Mammary epithelial cell (primary cell): ENCODE measurements at regions not wholly inside any gene's neighbourhood (a gene's known extent, or its start where the extent isn't known, plus 50 kb on each side); places are given as distances from the start of the nearest gene placed in this dataset.

Experiments used
- EZH2 ChIP-seq: IDR thresholded peaks from 2 replicates; pipeline ENCODE4 v1.6.1; 2012; ENCODE audit warnings: low read length, inconsistent platforms, borderline replicate concordance
- TF ChIP-seq, protein P1 (sequence below), 2 donors: IDR thresholded peaks in 1 of 2; conservative IDR thresholded peaks in 1 of 2; 2 replicates each; pipeline ENCODE4 v1.5.1; 2011 to 2012; ENCODE audit warnings: inconsistent platforms in 2 of 2, low read length in 2 of 2, mild to moderate bottlenecking in 2 of 2, control low read depth in 1 of 2, low read depth in 1 of 2; ENCODE audit not compliant: insufficient read depth in 1 of 2; ENCODE audit errors: extremely low read depth in 1 of 2

DNA sequence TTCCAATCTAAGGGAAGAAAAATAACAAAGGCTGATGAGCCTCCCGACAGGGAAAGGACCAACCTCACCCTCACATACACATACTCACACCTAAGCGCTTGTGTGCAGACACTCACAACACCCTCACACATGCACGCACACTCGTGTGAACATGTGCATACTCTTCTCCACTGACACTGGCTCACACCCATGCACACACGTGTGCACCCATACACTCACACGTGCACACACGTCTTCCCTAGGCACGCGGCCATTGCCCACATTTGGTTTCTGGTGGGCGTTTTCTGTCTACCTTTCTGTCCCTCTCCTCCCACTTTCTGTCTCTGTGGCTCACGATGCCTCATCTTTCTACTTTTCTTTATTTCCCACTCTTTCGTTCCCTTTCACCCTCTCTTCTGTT is 169.7 kb upstream of the MVB12B start:
- TF ChIP-seq, protein P1, sequence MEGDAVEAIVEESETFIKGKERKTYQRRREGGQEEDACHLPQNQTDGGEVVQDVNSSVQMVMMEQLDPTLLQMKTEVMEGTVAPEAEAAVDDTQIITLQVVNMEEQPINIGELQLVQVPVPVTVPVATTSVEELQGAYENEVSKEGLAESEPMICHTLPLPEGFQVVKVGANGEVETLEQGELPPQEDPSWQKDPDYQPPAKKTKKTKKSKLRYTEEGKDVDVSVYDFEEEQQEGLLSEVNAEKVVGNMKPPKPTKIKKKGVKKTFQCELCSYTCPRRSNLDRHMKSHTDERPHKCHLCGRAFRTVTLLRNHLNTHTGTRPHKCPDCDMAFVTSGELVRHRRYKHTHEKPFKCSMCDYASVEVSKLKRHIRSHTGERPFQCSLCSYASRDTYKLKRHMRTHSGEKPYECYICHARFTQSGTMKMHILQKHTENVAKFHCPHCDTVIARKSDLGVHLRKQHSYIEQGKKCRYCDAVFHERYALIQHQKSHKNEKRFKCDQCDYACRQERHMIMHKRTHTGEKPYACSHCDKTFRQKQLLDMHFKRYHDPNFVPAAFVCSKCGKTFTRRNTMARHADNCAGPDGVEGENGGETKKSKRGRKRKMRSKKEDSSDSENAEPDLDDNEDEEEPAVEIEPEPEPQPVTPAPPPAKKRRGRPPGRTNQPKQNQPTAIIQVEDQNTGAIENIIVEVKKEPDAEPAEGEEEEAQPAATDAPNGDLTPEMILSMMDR (conservative IDR thresholded peaks at IDR 0.05 in 1 of 2, IDR thresholded peaks at IDR 0.05 in 1 of 2; ENCODE audit: extremely low read depth in 1 of 2, insufficient read depth in 1 of 2, low read depth in 1 of 2, low read length in 2 of 2): no peak
- no peak for TF ChIP-seq EZH2
